ENCODE measurements at regions not wholly inside any gene's neighbourhood (a gene's known extent, or its start where the extent isn't known, plus 50 kb on each side); places are given as distances from the start of the nearest gene placed in this dataset.

DNA sequence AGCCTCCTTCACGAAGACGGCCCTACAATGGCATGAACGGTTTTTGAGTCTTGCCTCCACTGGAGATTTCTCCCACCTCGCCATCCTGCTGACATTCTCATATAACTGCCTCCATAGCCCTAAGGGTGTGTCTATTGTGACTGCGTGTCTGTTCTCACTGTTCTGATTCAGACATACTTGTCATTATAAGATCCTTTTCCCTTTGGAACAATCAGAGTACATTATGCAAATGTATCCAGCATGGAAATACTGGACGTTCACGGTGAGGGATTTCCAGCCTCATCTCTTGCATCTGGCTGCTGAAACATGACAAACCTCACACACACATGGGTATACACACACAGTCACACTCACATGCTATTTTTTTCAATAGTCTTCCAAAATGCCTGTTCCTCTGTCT, 402.1 kb downstream of the DIRAS2 start:
- Mint-ChIP-seq H3K4me3 (no peak overlapping the region), H3K36me3 (ENCODE audit: low read depth) (no peaks in the 10 kb centered on the region), H3K27me3 (ENCODE audit: low read depth, poor library complexity) (peaks cover 2% of the 10 kb centered on the region), H3K27ac (no peak overlapping the region), H3K9me3 (no peaks in the 10 kb centered on the region), H3K4me1 (peaks cover 2% of the 10 kb centered on the region)
- TF ChIP-seq, protein P1, sequence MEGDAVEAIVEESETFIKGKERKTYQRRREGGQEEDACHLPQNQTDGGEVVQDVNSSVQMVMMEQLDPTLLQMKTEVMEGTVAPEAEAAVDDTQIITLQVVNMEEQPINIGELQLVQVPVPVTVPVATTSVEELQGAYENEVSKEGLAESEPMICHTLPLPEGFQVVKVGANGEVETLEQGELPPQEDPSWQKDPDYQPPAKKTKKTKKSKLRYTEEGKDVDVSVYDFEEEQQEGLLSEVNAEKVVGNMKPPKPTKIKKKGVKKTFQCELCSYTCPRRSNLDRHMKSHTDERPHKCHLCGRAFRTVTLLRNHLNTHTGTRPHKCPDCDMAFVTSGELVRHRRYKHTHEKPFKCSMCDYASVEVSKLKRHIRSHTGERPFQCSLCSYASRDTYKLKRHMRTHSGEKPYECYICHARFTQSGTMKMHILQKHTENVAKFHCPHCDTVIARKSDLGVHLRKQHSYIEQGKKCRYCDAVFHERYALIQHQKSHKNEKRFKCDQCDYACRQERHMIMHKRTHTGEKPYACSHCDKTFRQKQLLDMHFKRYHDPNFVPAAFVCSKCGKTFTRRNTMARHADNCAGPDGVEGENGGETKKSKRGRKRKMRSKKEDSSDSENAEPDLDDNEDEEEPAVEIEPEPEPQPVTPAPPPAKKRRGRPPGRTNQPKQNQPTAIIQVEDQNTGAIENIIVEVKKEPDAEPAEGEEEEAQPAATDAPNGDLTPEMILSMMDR (IDR thresholded peaks at IDR 0.05), result no peak
- no peak for DNase-seq

DNA sequence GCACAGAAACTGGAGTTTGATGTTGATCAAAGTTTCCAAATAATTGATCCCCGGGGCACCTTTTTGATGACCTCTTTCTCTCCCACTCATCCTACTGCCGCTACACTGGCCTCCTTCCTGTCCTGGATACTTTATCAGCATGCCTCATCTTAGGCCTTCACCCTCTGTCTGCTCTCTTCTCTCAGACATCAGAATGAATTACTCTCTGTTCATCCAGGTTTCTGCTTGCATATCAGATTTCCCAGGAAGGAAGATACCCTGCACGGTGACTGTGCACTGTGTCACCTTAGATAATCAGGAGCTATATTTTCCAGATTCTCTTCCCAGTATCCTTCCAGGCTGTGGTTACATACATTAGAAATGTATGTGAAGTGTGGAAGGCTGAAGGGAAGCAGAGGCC, 397.0 kb downstream of the DIRAS2 start:
- no peaks in the 10 kb centered on the region for H3K9me3 Mint-ChIP-seq
- peaks cover 10% of the 10 kb centered on the region for H3K27me3 Mint-ChIP-seq (ENCODE audit: low read depth, poor library complexity)
- H3K4me1 Mint-ChIP-seq, result peaks cover 5% of the 10 kb centered on the region
- no peak overlapping the region for H3K4me3 Mint-ChIP-seq
- no peaks in the 10 kb centered on the region for H3K36me3 Mint-ChIP-seq (ENCODE audit: low read depth)
- H3K27ac Mint-ChIP-seq, result no peak overlapping the region
- TF ChIP-seq, protein P1 (IDR thresholded peaks at IDR 0.05), result no peak
- DNase-seq, result no peak

DNA sequence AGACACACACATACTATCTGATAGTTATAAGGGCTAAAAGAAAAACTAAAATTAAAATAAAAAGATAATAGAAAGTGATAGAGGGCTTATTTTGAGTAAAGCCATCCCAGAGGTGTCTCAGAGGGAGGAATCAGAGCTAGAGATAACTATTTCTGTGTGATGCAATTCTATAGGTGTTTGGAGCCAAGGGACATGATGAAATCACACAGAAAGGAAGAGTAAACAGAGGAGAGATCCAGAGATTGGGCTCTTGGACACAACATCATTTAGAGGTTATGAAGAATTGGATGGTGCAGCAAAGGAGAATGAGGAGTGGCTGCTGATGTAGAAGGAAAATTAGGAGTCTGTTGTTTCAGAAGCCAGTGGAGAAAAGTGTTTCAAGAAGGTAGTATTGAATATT, 393.5 kb downstream of the DIRAS2 start:
- DNase-seq, result no peak
- Mint-ChIP-seq H3K27ac (no peak overlapping the region), H3K4me3 (no peak overlapping the region), H3K36me3 (ENCODE audit: low read depth) (no peaks in the 10 kb centered on the region), H3K4me1 (peaks cover 5% of the 10 kb centered on the region), H3K9me3 (peaks cover 12% of the 10 kb centered on the region), H3K27me3 (ENCODE audit: low read depth, poor library complexity) (peaks cover 11% of the 10 kb centered on the region)
- TF ChIP-seq, protein P1 (IDR thresholded peaks at IDR 0.05), result no peak

DNA sequence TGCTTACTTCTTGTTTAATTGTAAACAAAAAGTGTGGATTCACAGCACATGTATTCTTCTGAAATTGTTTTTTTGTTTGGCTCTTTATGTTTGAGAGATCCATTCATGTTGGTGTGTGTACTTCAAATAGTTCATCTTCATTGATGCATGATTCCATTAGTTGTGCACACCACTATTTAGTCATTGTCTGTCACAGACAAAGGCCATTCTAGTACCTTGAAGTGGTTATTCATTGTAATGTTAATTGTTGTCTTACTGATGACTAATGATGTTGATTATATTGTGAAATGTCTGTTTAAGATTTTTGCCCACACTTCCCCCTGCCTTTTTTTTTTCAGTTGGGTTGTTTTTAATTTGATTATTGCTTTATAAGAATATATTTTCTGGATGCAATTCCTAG, 391.3 kb downstream of the DIRAS2 start:
- TF ChIP-seq, protein P1 (IDR thresholded peaks at IDR 0.05), result no peak
- H3K4me3 Mint-ChIP-seq, result no peak overlapping the region
- no peak for DNase-seq
- peaks cover 11% of the 10 kb centered on the region for H3K27me3 Mint-ChIP-seq (ENCODE audit: low read depth, poor library complexity)
- H3K36me3 Mint-ChIP-seq (ENCODE audit: low read depth), result no peaks in the 10 kb centered on the region
- peaks cover 12% of the 10 kb centered on the region for H3K9me3 Mint-ChIP-seq
- H3K4me1 Mint-ChIP-seq, result no peaks in the 10 kb centered on the region
- no peak overlapping the region for H3K27ac Mint-ChIP-seq

DNA sequence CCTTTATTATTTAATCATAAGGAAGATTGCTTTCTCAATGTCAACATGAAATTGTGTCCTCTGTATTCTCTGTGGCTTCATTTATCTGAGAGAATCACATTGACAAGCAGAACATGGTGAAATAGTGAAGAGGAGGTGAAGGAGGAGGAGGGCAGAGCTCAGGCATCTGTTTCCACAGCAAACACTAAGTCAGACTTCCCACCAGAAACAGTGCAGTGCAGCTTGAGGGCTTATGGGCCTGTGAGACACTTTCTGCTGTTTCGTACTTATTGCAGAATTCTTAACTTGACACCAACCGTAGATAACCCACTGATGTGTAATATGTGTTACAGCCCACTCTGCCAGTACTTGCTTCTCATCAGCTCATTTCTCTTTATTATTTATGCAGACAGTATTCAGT, 386.3 kb downstream of the DIRAS2 start:
- H3K4me3 Mint-ChIP-seq, result no peak overlapping the region
- DNase-seq, result no peak

More for the DNA sequence above, 386.3 kb downstream of the DIRAS2 start:
- H3K27me3 Mint-ChIP-seq (ENCODE audit: low read depth, poor library complexity), result peaks cover 3% of the 10 kb centered on the region
- H3K36me3 Mint-ChIP-seq (ENCODE audit: low read depth), result no peaks in the 10 kb centered on the region
- H3K4me1 Mint-ChIP-seq, result no peaks in the 10 kb centered on the region
- no peak overlapping the region for H3K27ac Mint-ChIP-seq
- peaks cover 27% of the 10 kb centered on the region for H3K9me3 Mint-ChIP-seq
- TF ChIP-seq, protein P1 (IDR thresholded peaks at IDR 0.05), result no peak
